Heart right ventricle (tissue), 16 donors: ENCODE measurements at regions not wholly inside any gene's neighbourhood (a gene's known extent, or its start where the extent isn't known, plus 50 kb on each side); places are given as distances from the start of the nearest gene placed in this dataset.

Source experiments
- ATAC-seq, 8 donors: fragments of 200-7000 bp; cut with Tn5 transposase; one replicate each; pipeline ENCODE4 v1.9.1; 2020; ENCODE audit warnings: mild to moderate bottlenecking in 8 of 8, moderate library complexity in 8 of 8, moderate number of reproducible peaks in 1 of 8
- DNase-seq, 2 donors: peaks; one replicate each; pipeline ENCODE4 v3.0.0-alpha.2; 2020
- H3K27ac ChIP-seq, 10 donors: fragments of 200-600 bp; sonication (generic) in 2 of 10; one replicate each; pipeline versions ENCODE4 v1.5.0 to v1.8.0; 2020 to 2022; ENCODE audit warnings: mild to moderate bottlenecking in 3 of 10
- H3K27me3 ChIP-seq, 7 donors: fragments of 200-600 bp; one replicate each; pipeline ENCODE4 v1.8.0; 2021 to 2022; ENCODE audit warnings: mild to moderate bottlenecking in 2 of 7
- H3K36me3 ChIP-seq, 9 donors: fragments of 200-600 bp; sonication (generic) in 1 of 9; one replicate each; pipeline versions ENCODE4 v1.5.0 to v1.8.0; 2020 to 2022; ENCODE audit warnings: mild to moderate bottlenecking in 2 of 9
- H3K4me1 ChIP-seq, 9 donors: fragments of 200-600 bp; sonication (generic) in 1 of 9; one replicate each; pipeline versions ENCODE4 v1.5.0 to v1.8.0; 2020 to 2022; ENCODE audit warnings: mild to moderate bottlenecking in 4 of 9
- H3K4me3 ChIP-seq, 10 donors: fragments of 200-600 bp; sonication (generic) in 2 of 10; one replicate each; pipeline versions ENCODE4 v1.5.0 to v1.8.0; 2020 to 2022; ENCODE audit warnings: mild to moderate bottlenecking in 7 of 10, moderate library complexity in 2 of 10
- H3K9me3 ChIP-seq, 11 donors: fragments of 200-600 bp in 10 of 11; sonication (generic) in 2 of 11; one replicate each; pipeline versions ENCODE4 v1.5.0 to v1.8.0; 2013 to 2022; ENCODE audit warnings: mild to moderate bottlenecking in 2 of 11, control low read depth in 1 of 11, moderate library complexity in 1 of 11
- WGBS, 2 donors: extraction: QIAGEN DNeasy Blood & Tissue Kit; methylation state at CpG; one replicate each; pipeline ENCODE4 v1.1.7; 2013; ENCODE audit warnings: inconsistent platforms in 1 of 2; 5-methylcytosine and 5-hydroxymethylcytosine counted together
- intact Hi-C, 10 donors: fragments of 100-400 bp; cut with DNase I; formaldehyde crosslinking; loops; one replicate each; pipeline versions ENCODE4 v1.11.1 to v1.14.2; 2022
- TF ChIP-seq, protein P1 (sequence below), 9 donors: fragments of 200-600 bp; sonication (generic) in 2 of 9; IDR thresholded peaks; one replicate each; pipeline versions ENCODE4 v1.5.0 to v1.8.0; 2021 to 2022; ENCODE audit warnings: antibody characterized with exemption in 9 of 9, mild to moderate bottlenecking in 5 of 9, moderate library complexity in 1 of 9
- donor health status: Arrhythmogenic right ventricular cardiomyopathy.
- donor health status: ischemic (EF 13 %, LVEDD 7.1; RV severe dilation, severe dysfunction).
- donor health status: healthy with polysubstance abuse.
- donor health status: DM: no; HTN: yes; CAD: no.
- donor health status: DM: no; HTN: no; CAD: no.
- donor health status: ischemic (EF 25% LVEDD 6.9; RV normal size, moderate dysfunction).
- donor health status: ischemic (EF 25% LVEDD 5.7; RV mildly dilated, moderate dysfunction).
- donor health status: healthy.
- donor health status: DM: yes; HTN: yes; CAD: no.
- donor health status: Ischemic cardiomyopathy.
- donor health status: ischemic (EF 35%, LVEDD 5.7; RV mildly dilated, moderate dysfunction).
- donor health status: nonischemic (EF 11% LVEDD 7.7; RV severe dilation, severe dysfunction).
- donor health status: DM: yes; HTN: yes; CAD: no.
- donor health status: PGD.
- donor health status: ischemic (EF 29% LVEDD 5.4; RV normal size, mild dysfunction).
- donor health status: nonischemic (EF 23%, LVEDD 6.1; RV moderate dilation, normal function).

GRCh38 chr2:8256905-8257304 is 425.0 kb upstream of the ID2 start:
- Histone ChIP-seq H3K4me1 (peaks cover 0 to 5% (median 0%) of the 10 kb centered on the region in 9 donors), H3K27me3 (no peaks in the 10 kb centered on the region), H3K27ac (no peak overlapping the region), H3K9me3 (no peaks in the 10 kb centered on the region), H3K36me3 (no peaks in the 10 kb centered on the region), H3K4me3 (no peak overlapping the region)
- WGBS, 2 donors: 85 to 88% methylated on average over 6 of the region's 6 CpGs
- TF ChIP-seq, protein P1, sequence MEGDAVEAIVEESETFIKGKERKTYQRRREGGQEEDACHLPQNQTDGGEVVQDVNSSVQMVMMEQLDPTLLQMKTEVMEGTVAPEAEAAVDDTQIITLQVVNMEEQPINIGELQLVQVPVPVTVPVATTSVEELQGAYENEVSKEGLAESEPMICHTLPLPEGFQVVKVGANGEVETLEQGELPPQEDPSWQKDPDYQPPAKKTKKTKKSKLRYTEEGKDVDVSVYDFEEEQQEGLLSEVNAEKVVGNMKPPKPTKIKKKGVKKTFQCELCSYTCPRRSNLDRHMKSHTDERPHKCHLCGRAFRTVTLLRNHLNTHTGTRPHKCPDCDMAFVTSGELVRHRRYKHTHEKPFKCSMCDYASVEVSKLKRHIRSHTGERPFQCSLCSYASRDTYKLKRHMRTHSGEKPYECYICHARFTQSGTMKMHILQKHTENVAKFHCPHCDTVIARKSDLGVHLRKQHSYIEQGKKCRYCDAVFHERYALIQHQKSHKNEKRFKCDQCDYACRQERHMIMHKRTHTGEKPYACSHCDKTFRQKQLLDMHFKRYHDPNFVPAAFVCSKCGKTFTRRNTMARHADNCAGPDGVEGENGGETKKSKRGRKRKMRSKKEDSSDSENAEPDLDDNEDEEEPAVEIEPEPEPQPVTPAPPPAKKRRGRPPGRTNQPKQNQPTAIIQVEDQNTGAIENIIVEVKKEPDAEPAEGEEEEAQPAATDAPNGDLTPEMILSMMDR (IDR thresholded peaks at IDR 0.05): no peak
- no peak for ATAC-seq
- intact Hi-C loops: no loop called here
- DNase-seq: no peak

DNA sequence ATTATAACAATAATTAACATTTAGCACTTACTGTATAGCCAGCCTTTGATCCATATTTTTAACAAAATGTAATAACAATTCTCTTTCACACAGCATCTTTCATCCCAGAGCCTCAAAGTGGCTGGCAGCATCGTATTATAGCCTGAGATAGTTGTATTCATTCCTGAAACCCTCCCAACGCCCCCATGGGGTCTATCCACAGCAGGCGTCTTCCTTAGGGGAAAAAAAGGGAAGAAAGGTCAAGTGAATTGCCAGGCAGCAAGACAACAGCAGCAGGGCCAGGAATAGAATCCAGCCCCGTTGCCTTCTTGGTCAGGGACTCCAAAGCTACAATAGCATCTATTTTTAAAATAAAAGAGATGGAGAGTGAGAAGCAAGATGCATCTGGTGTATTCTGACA is 424.4 kb upstream of the ID2 start:
- Histone ChIP-seq H3K27me3 (no peaks in the 10 kb centered on the region), H3K36me3 (no peaks in the 10 kb centered on the region), H3K27ac (no peak overlapping the region), H3K4me3 (no peak overlapping the region), H3K9me3 (no peaks in the 10 kb centered on the region), H3K4me1 (peaks cover 0 to 5% (median 0%) of the 10 kb centered on the region in 9 donors)
- intact Hi-C loops: no loop called here
- WGBS, 2 donors: 36 to 48% methylated on average over 4 of the region's 4 CpGs
- no peak for DNase-seq
- no peak for ATAC-seq
- TF ChIP-seq, protein P1 (IDR thresholded peaks at IDR 0.05): no peak

GRCh38 chr2:8258406-8258805 is 423.4 kb upstream of the ID2 start:
- WGBS, 2 donors: 96 to 98% methylated on average over 4 of the region's 4 CpGs
- DNase-seq (no peak), ATAC-seq (no peak)
- TF ChIP-seq, protein P1 (IDR thresholded peaks at IDR 0.05): no peak
- Histone ChIP-seq H3K9me3 (no peaks in the 10 kb centered on the region), H3K4me3 (no peak overlapping the region), H3K36me3 (no peaks in the 10 kb centered on the region), H3K27me3 (no peaks in the 10 kb centered on the region), H3K4me1 (peaks cover 0 to 5% (median 0%) of the 10 kb centered on the region in 9 donors), H3K27ac (no peak overlapping the region)
- intact Hi-C loops: no loop called here

DNA sequence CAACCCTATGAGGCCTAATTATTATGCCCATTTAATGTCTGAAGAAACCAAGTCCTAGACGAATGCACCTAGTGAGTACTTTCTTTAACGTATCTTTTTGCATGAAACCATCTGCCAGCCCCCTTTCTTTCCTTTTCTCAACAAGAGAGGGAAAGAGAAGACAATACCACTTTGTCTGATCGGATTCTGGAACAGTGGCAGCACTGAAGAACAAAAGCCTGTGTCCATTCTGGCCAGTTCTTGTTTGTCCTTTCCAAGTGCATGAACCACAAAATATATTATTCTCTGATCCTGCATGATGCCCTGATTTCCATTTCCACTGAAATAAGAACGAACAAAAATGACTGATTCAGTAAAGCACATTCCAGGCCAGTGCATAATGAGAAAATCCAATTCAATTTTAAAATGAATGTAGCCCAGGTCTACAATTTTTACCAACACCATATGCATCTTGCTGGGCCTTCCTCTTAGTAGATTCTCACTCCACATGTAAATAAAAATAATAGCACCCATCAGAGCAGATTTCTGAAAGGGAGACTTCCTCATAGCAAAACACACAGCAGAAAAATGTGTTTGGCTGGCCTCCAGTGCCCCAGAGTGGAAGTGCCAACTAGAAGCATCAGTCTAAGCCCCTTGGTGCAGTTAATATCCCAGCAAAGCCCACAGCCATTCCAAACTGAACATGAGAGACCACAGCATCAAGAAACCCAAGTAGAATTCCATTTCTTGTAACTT is 422.6 kb upstream of the ID2 start:
- WGBS, 2 donors: 92 to 94% methylated on average over 4 of the region's 4 CpGs
- H3K27me3 ChIP-seq: no peaks in the 10 kb centered on the region
- intact Hi-C loops: no loop called here
- no peak overlapping the region for H3K4me3 ChIP-seq
- no peak for DNase-seq
- no peaks in the 10 kb centered on the region for H3K9me3 ChIP-seq
- no peaks in the 10 kb centered on the region for H3K36me3 ChIP-seq
- no peak for ATAC-seq
- peaks cover 0 to 5% (median 0%) of the 10 kb centered on the region in 9 donors for H3K4me1 ChIP-seq
- no peak overlapping the region for H3K27ac ChIP-seq
- TF ChIP-seq, protein P1 (IDR thresholded peaks at IDR 0.05): no peak
